ENCODE measurements at regions not wholly inside any gene's neighbourhood (a gene's known extent, or its start where the extent isn't known, plus 50 kb on each side); places are given as distances from the start of the nearest gene placed in this dataset.

DNA sequence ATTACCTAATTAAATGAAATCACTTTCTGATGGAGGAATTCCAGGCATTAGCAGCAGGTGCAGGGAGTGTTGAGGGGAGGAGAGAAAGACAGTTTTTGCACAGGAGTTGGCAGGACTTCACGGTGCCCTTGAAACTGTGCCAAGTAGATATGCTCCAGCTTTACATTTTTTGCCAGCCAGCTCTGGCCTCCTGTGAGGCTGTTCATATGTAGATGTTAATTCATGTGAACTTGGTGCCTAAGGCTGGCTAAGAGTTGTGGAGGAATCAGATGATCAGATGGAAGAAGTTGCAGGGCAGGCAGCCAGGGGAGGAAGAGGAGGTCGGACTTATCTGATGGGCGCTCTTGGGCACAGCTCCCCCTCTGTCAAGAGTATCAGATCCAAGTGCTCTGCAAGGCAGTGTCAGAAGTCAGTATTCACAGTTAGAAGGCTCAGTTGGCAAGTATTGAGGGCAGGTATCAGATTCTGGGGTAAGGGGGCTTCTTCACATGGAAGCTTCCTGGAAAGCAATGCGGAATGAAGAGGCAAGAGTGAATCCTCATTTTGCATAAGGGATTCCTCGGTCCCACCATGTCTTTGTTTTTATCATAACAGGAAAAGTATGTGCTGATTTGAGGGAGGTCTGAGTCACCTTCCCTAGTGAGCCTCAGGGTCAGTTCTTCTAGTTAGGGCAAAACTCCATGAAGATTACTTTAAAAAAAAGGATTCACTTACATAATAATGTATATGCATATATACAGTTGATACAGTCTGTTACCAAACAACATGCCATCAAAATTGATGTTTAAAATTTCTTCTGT is 172.6 kb upstream of the UMPS start:
- DNase-seq: no peak

- peak; percentile 26 for DNase-seq
Measured at GRCh38 chr3:124558991-124559845, 171.0 kb upstream of the UMPS start.

DNA sequence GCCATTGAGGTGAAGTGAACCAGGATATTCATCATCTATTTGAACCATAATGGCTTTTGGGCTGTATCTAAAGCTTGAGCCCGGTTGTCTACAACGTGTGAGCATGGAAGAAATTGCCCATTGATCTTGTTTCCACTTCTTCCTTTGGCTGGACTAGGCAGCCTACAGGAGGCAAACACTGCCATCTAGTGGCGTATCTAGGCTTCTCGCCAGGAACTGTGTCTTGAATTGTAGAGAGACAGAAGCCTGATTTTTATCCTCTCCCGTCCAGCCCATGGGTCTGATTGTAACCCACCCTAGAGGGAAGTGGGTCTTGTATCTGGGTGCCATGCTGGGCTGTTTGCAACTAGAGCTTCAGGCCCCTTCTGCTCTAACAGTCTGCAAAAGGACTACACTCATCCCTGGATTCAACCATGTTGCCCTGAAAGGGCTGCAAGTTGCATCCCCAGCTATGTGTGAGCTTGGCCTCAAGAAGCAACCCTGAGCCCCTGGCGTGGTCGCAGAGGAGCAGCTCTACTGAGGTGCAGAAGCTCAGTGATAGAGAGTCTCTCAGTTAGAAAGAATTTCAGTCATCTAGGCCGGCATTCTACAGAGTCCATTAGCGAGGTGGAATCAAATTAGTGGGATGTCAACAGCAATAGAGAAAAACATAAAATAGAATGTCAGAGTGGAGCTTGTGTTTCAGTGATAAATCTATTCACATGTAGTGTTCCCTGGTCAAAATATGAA is 170.2 kb upstream of the UMPS start:
- peak; percentile 61 for DNase-seq

DNA sequence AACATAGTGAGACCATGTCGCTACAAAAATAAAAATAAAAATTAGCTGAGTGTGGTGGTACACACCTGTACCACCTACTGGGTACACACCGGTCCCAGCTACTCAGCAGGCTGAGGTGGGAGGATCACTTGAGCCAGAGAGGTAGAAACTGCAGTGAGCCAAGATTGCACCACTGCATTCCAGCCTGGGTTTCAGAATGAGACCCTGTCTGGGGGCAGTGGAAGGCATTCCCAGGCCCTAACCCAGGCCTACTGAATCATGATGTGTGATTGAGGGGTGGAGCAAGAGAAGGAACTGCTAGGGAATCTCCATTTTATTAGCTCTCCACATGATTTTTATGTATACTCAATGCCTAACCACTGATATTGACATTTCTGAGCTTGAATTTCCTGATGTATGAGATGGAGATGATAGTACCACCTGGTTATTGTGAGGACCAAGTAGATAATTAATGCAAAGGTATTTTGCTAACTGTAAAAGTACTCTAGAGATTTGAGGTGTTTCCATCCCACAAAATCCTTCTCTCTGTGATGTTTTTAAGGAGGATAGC is 169.5 kb upstream of the UMPS start:
- DNase-seq: no peak

- DNase-seq: no peak
Measured at GRCh38 chr3:124562769-124563168, 167.5 kb upstream of the UMPS start.

DNA sequence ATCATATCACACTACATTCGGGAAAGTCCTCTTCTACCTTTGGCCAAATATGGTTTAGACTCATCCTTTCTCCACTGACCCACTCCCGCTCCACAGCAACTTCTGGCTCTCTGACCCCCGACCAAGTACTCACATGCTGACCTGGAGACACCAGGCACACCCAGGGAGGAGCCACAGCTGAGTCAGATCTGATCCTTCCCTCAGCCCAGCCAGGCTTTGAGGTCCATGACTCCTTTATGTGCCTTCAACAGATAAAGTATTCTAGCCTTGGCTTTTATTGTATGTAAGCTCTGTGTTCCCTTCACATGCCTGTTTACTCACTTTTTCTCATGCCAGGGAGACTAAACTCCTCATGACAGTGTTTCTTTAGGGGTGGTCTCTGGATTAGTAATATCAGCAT is 166.9 kb upstream of the UMPS start:
- no peak for DNase-seq

DNA sequence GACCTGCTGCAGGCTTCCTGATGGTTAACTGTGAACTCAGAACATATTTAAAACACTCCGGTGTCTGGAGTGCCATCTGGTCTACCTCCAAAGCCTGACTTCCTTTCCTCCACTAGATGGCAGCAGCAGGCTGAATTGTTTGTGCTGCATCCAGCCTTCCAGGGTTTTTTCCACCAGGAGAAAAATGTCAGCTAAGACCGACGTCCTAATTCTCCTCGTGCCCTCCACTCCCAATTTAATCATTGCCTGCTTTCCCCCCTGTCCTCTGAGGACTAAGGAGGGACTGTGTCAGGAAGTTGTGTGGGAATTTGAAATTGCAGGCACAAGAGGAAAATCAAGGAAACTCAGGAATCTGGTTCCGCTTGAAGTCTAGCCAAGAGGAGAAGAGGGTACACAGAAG is 165.2 kb upstream of the UMPS start:
- peak; percentile 38 for DNase-seq

DNA sequence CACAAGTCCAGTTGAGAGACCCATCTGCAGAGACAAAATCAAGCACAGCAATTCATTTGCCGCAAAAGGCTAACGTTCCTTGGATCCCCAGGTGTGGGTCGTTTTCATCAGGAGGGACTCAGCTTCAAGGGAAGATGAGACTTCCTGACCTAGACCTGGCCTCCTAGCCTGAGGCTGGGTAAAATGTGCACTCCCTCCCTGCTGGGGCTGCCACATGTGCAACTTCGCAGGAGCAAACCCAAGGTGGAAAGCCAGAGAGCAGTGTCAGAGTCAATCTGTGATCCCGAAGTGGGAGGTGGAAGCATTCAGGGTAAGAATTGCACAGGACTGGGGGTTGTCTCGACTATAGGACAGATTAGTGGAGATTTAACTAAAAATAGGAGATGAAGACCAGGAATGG is 164.7 kb upstream of the UMPS start:
- DNase-seq: no peak

- no peak for DNase-seq
Measured at GRCh38 chr3:124566701-124567100, 163.6 kb upstream of the UMPS start.

GRCh38 chr3:124567179-124567578 is 163.1 kb upstream of the UMPS start:
- no peak for DNase-seq

GRCh38 chr3:124569761-124570160 is 160.5 kb upstream of the UMPS start:
- no peak for DNase-seq

- no peak for DNase-seq
Measured at GRCh38 chr3:124570232-124570631, 160.0 kb upstream of the UMPS start.

GRCh38 chr3:124572851-124573405 is 157.3 kb upstream of the UMPS start:
- DNase-seq: no peak

DNA sequence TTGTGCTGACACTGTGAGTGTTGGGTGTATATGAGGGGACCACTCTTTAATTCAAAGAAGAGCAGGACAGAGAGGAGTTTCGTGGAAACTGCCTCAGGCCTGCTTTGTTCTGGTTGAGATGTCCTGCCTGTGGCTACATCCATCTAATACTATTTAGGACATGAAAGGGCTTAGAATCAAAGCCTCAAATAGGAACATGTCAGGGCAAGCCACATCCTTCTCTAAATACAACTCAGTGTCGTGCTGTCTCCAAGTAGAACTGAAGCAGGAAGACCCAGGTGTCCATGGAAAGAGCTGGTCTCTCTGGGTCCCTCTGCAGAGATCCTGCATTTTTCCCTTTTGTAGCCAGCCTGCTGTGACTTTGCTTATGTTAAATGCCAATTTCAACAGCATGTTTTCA is 156.2 kb upstream of the UMPS start:
- DNase-seq: no peak

GRCh38 chr3:124576565-124577493 is 153.4 kb upstream of the UMPS start:
- no peak for DNase-seq

- DNase-seq: no peak
Measured at GRCh38 chr3:124577494-124578167, 152.6 kb upstream of the UMPS start.

- DNase-seq: no peak
Measured at GRCh38 chr3:124579641-124580040, 150.6 kb upstream of the UMPS start.

GRCh38 chr3:124582196-124582595 is 148.1 kb upstream of the UMPS start:
- DNase-seq: no peak

DNA sequence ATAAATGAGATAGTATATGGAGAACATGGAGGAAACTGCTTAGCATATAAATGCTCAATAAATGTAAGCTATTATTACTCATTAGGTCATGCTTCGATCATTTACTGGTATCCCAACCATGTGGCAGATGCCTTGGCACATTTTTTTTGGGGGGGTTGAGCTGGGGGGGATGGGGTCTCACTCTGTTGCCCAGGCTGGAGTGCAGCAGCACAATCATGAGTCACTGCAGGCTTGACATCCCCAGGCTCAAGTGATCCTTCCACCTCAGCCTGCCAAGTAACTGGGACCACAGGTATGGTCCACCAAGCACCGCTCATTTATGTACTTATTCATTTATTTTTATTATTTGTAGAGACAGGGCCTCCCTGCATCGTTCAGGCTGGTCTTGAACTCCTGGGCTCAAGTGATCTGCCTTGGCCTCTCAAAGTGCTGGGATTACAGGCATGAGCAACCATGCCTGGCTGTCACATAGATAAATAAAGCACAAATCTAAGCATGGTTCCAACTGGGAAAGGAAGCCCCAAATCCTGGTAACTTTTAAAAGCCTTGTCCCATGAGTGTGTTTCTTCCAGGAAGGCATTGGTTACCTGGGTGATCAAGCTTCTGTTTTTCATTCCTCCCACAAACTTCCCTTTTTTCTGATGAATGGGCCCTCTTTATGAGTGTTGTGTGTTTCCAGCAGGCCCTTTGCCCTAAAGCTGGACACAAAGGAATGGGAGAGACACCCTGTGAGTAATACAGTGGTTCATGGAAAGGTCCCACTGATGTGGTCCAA is 147.4 kb upstream of the UMPS start:
- DNase-seq: no peak

DNA sequence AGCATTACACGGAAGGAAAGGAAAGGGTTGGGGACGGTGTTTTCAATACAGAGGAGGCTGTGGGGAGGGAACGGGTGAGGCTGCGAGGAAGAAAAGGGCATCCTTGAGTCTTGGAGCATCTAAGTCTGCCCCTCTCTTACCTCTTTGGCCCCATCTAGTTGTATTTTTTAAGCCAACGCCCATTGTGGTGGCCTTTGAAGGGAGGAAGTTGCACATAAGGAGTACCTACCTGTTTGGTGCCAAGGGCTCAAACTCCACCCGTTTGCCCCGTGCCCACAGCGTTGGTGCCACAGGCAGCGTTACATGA is 146.1 kb upstream of the UMPS start:
- no peak for DNase-seq
